ENCODE measurements at regions not wholly inside any gene's neighbourhood (a gene's known extent, or its start where the extent isn't known, plus 50 kb on each side); places are given as distances from the start of the nearest gene placed in this dataset.

- no peak overlapping the region for H3K27ac ChIP-seq
- no peak for DNase-seq
- TF ChIP-seq CTCF (IDR thresholded peaks at IDR 0.05) = no peak
Observed at GRCh38 chr12:58314610-58315009, 373.2 kb downstream of the ATP23 start.

GRCh38 chr12:58316926-58317325, 375.6 kb downstream of the ATP23 start:
- intact Hi-C loops (cut with DNase I) = no loop called here
- Histone ChIP-seq H3K36me3 (no peaks in the 10 kb centered on the region), H3K4me1 (peaks cover 0 to 5% (median 0%) of the 10 kb centered on the region in 9 donors), H3K9me3 (peaks cover 0 to 12% (median 0%) of the 10 kb centered on the region in 11 donors), H3K27ac (no peak overlapping the region), H3K4me3 (no peak overlapping the region), H3K27me3 (no peaks in the 10 kb centered on the region)
- WGBS, 2 donors = 87 to 90% methylated on average over 2 of the region's 2 CpGs
- no peak for DNase-seq
- ATAC-seq = no peak
- TF ChIP-seq CTCF (IDR thresholded peaks at IDR 0.05) = no peak

More at GRCh38 chr12:58314610-58315009, 373.2 kb downstream of the ATP23 start:
- H3K36me3 ChIP-seq = no peaks in the 10 kb centered on the region
- intact Hi-C loops (cut with DNase I) = no loop called here
- H3K4me3 ChIP-seq = no peak overlapping the region
- no peaks in the 10 kb centered on the region for H3K27me3 ChIP-seq
- WGBS, 2 donors = 92% methylated on average over 5 of the region's 5 CpGs
- peaks cover 0 to 12% (median 0%) of the 10 kb centered on the region in 11 donors for H3K9me3 ChIP-seq
- H3K4me1 ChIP-seq = peaks cover 0 to 13% (median 0%) of the 10 kb centered on the region in 9 donors
- ATAC-seq = no peak

GRCh38 chr12:58321414-58321813, 380.0 kb downstream of the ATP23 start:
- no peaks in the 10 kb centered on the region for H3K27me3 ChIP-seq
- H3K9me3 ChIP-seq = peaks cover 0 to 12% (median 0%) of the 10 kb centered on the region in 11 donors
- no peak overlapping the region for H3K4me3 ChIP-seq
- no peaks in the 10 kb centered on the region for H3K36me3 ChIP-seq
- WGBS, 2 donors = 90 to 94% methylated on average over 3 of the region's 3 CpGs
- intact Hi-C loops (cut with DNase I) = no loop called here
- ATAC-seq (no peak), DNase-seq (no peak)
- no peak overlapping the region for H3K27ac ChIP-seq
- TF ChIP-seq CTCF (IDR thresholded peaks at IDR 0.05) = no peak
- no peaks in the 10 kb centered on the region for H3K4me1 ChIP-seq

- DNase-seq = no peak
- TF ChIP-seq CTCF (IDR thresholded peaks at IDR 0.05) = no peak
Observed at GRCh38 chr12:58323676-58324075, 382.3 kb downstream of the ATP23 start.

More at GRCh38 chr12:58323676-58324075, 382.3 kb downstream of the ATP23 start:
- no peaks in the 10 kb centered on the region for H3K4me1 ChIP-seq
- WGBS, 2 donors = 91 to 95% methylated on average over 3 of the region's 3 CpGs
- no peak overlapping the region for H3K27ac ChIP-seq
- H3K9me3 ChIP-seq = peaks cover 0 to 8% (median 0%) of the 10 kb centered on the region in 11 donors
- no peaks in the 10 kb centered on the region for H3K27me3 ChIP-seq
- H3K4me3 ChIP-seq = no peak overlapping the region
- no peaks in the 10 kb centered on the region for H3K36me3 ChIP-seq
- no peak for ATAC-seq
- intact Hi-C loops (cut with DNase I) = no loop called here
